ENCODE measurements at regions not wholly inside any gene's neighbourhood (a gene's known extent, or its start where the extent isn't known, plus 50 kb on each side); places are given as distances from the start of the nearest gene placed in this dataset.

- Histone ChIP-seq H4K5ac (ENCODE audit: low read depth, low read length) (no peak overlapping the region), H2AK5ac (ENCODE audit: low read depth, low read length) (no peak overlapping the region), H3K27me3 (ENCODE audit: control insufficient read depth, insufficient read depth, low read length) (no peaks in the 10 kb centered on the region), H3K36me3 (ENCODE audit: control insufficient read depth, insufficient read depth, low read length) (no peaks in the 10 kb centered on the region), H3K14ac (replicated peaks; ENCODE audit: low read depth, low read length) (no peak overlapping the region), H3K4me3 (ENCODE audit: insufficient read depth, low read depth, low read length) (no peak overlapping the region), H2AK9ac (replicated peaks; ENCODE audit: low read depth, low read length, poor library complexity) (no peak overlapping the region), H2BK120ac (ENCODE audit: low read depth, low read length) (no peak overlapping the region), H2BK15ac (ENCODE audit: low read depth, low read length) (no peak overlapping the region), H3K4me1 (ENCODE audit: control insufficient read depth, insufficient read depth, low read length) (no peaks in the 10 kb centered on the region), H3K4ac (ENCODE audit: low read depth, low read length) (no peak overlapping the region), H3K4me2 (ENCODE audit: low read depth, low read length) (no peak overlapping the region), H3K9me3 (ENCODE audit: control insufficient read depth, insufficient read depth, low read length) (peaks cover 2% of the 10 kb centered on the region; the same call in 1 of the 2 replicates), H3K79me1 (ENCODE audit: low read depth in 1 of 2, low read length in 2 of 2) (no peaks in the 10 kb centered on the region), H2AFZ (replicated peaks; ENCODE audit: low read length, poor library complexity) (no peak overlapping the region), H3K27ac (ENCODE audit: insufficient read depth, low read length) (no peak overlapping the region), H4K20me1 (ENCODE audit: insufficient read depth, low read length) (no peaks in the 10 kb centered on the region), H3K23ac (ENCODE audit: low read depth, low read length) (no peak overlapping the region), H2BK20ac (ENCODE audit: low read depth, low read length) (no peak overlapping the region), H2BK5ac (ENCODE audit: low read depth, low read length, poor library complexity, severe bottlenecking) (no peak overlapping the region), H3K56ac (ENCODE audit: extremely low read depth, insufficient read depth, low read length) (no peak overlapping the region), H3K18ac (ENCODE audit: low read depth, low read length) (no peak overlapping the region), H4K91ac (ENCODE audit: insufficient read depth, low read depth, low read length) (no peak overlapping the region), H3K9me1 (ENCODE audit: insufficient read depth, low read length) (no peaks in the 10 kb centered on the region), H3K9ac (ENCODE audit: low read depth, low read length) (no peak overlapping the region), H4K8ac (ENCODE audit: low read depth in 2 of 2, low read length in 2 of 2) (no peak overlapping the region)
- DNase-seq (no peak), ATAC-seq (ENCODE audit: low read depth) (no peak)
- WGBS, 2 experiments (ENCODE audit: extremely low coverage in 2 of 2, insufficient read length in 1 of 2) = no CpG with 5 or more reads among the region's 3 CpGs
- ChIA-PET CTCF (no interaction called here), POLR2A (ENCODE audit: unreplicated experiment) (no interaction called here)
- no TSS peak for BruUV-seq (replicated peaks)
- no peak for TF ChIP-seq NFE2L2 (IDR thresholded peaks at IDR 0.05; ENCODE audit: low read depth, low read length)
- TF ChIP-seq MAZ (IDR thresholded peaks at IDR 0.05; ENCODE audit: borderline replicate concordance, low read depth, low read length) = no peak
- TF ChIP-seq RAD21 (IDR thresholded peaks at IDR 0.05; ENCODE audit: low read length) = no peak
- TF ChIP-seq CTCF (conservative IDR thresholded peaks at IDR 0.05; ENCODE audit: low read depth, low read length) = no peak
- TF ChIP-seq MAFK (IDR thresholded peaks at IDR 0.05; ENCODE audit: low read depth, low read length) = no peak
- no peak for TF ChIP-seq MXI1 (IDR thresholded peaks at IDR 0.05; ENCODE audit: borderline replicate concordance, low read depth, low read length)
- TF ChIP-seq SMC3 (IDR thresholded peaks at IDR 0.05; ENCODE audit: low read depth, low read length) = no peak
- TF ChIP-seq, protein P1, sequence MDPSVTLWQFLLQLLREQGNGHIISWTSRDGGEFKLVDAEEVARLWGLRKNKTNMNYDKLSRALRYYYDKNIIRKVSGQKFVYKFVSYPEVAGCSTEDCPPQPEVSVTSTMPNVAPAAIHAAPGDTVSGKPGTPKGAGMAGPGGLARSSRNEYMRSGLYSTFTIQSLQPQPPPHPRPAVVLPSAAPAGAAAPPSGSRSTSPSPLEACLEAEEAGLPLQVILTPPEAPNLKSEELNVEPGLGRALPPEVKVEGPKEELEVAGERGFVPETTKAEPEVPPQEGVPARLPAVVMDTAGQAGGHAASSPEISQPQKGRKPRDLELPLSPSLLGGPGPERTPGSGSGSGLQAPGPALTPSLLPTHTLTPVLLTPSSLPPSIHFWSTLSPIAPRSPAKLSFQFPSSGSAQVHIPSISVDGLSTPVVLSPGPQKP (IDR thresholded peaks at IDR 0.05; ENCODE audit: borderline replicate concordance, low read depth, low read length) = no peak
- no peak for TF ChIP-seq FOS (IDR thresholded peaks at IDR 0.05; ENCODE audit: low read depth, low read length)
- no peak for TF ChIP-seq RFX5 (IDR thresholded peaks at IDR 0.05; ENCODE audit: low read depth, low read length)
- no peak for TF ChIP-seq BHLHE40 (IDR thresholded peaks at IDR 0.05; ENCODE audit: low read depth, low read length)
- no peak for TF ChIP-seq RCOR1 (IDR thresholded peaks at IDR 0.05; ENCODE audit: insufficient replicate concordance, low read length)
- TF ChIP-seq CEBPB (IDR thresholded peaks at IDR 0.05; ENCODE audit: low read depth, low read length) = no peak
- dilution Hi-C loops (cut with HindIII; ENCODE audit: low sequenced_read_pairs, unreplicated experiment) = no loop called here
- in situ Hi-C loops (cut with MboI; ENCODE audit: low sequenced_read_pairs) = no loop called here
- intact Hi-C loops (cut with micrococcal nuclease) = no loop called here
Measured at GRCh38 chr12:83404521-83404920, 717.8 kb downstream of the TMTC2 start.

Data from IMR-90 (cell line).